Ascending aorta (tissue), 2 donors: ENCODE measurements at regions not wholly inside any gene's neighbourhood (a gene's known extent, or its start where the extent isn't known, plus 50 kb on each side); places are given as distances from the start of the nearest gene placed in this dataset.

Experiments used
- DNase-seq, 2 donors: peaks; one replicate each; pipeline ENCODE4 v3.0.0-alpha.2; 2019; ENCODE audit warnings: low spot score in 2 of 2
- H3K27ac ChIP-seq, 2 donors: fragments of 200-600 bp; sonication (generic); one replicate each; pipeline ENCODE4 v1.5.1; 2016 to 2017; ENCODE audit warnings: mild to moderate bottlenecking in 1 of 2
- H3K27me3 ChIP-seq: fragments of 200-600 bp; sonication (generic); one replicate; pipeline ENCODE4 v1.5.1; 2017
- H3K36me3 ChIP-seq, 2 donors: fragments of 200-600 bp; sonication (generic); one replicate each; pipeline ENCODE4 v1.5.1; 2016
- H3K4me1 ChIP-seq, 2 donors: fragments of 200-600 bp; sonication (generic); one replicate each; pipeline ENCODE4 v1.5.1; 2016 to 2017; ENCODE audit warnings: mild to moderate bottlenecking in 1 of 2
- H3K4me3 ChIP-seq, 2 donors: fragments of 200-600 bp; sonication (generic); one replicate each; pipeline ENCODE4 v1.5.1; 2016 to 2017; ENCODE audit warnings: mild to moderate bottlenecking in 1 of 2
- H3K9me3 ChIP-seq, 2 donors: fragments of 200-600 bp; sonication (generic); one replicate each; pipeline ENCODE4 v1.5.1; 2016
- CTCF ChIP-seq, 3 experiments: fragments of 200-600 bp in 2 of 3; fragments of 450-650 bp in 1 of 3; sonication (generic) in 2 of 3; IDR thresholded peaks; one replicate each; pipeline ENCODE4 v1.5.1; 2016 to 2019; ENCODE audit warnings: antibody characterized with exemption in 3 of 3, mild to moderate bottlenecking in 1 of 3, moderate library complexity in 1 of 3
- intact Hi-C: fragments of 100-400 bp; cut with DNase I; formaldehyde crosslinking; loops from one replicate; pipeline ENCODE4 v1.15.1; 2023

DNA sequence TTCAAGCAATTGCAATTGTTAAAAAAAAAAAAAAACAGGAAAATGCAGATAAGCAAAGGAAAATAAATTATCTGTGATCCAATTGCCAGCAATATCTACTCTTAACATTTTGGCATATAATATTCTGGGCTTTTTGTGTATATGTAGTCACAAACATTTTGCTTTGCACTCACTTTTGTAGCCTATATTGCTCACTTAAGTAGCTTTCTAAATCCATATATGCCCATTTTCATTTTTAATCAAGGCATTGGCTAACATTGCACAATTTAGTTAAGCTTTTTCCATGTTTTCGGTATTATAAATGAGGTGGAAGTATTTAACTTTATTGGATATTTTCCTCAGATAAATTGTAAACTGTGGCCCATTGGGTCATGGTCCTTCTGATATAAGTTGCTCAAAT lies 466.3 kb upstream of the ATP2B1 start:
- Histone ChIP-seq H3K27ac (no peak overlapping the region), H3K4me1 (no peaks in the 10 kb centered on the region), H3K27me3 (no peaks in the 10 kb centered on the region), H3K4me3 (no peak overlapping the region), H3K9me3 (no peaks in the 10 kb centered on the region), H3K36me3 (no peaks in the 10 kb centered on the region)
- intact Hi-C loops: no loop called here
- no peak for TF ChIP-seq CTCF (IDR thresholded peaks at IDR 0.05)
- DNase-seq: no peak

DNA sequence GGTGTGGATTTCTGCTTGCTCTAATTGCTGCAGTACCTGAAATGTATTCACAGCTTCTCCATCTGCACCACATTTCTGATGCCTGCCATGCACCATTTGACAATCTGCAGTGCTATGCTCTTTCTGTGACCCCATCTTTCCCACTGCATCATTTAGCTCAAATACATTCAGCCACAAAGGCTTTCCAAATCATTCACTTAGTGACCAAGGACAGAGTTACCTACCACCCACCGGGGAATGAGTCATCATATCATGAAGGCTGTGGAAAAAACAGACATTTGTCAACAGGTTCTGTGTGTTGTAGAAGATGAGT lies 465.5 kb upstream of the ATP2B1 start:
- Histone ChIP-seq H3K36me3 (no peaks in the 10 kb centered on the region), H3K27me3 (no peaks in the 10 kb centered on the region), H3K4me3 (no peak overlapping the region), H3K27ac (no peak overlapping the region), H3K4me1 (no peaks in the 10 kb centered on the region), H3K9me3 (no peaks in the 10 kb centered on the region)
- TF ChIP-seq CTCF (IDR thresholded peaks at IDR 0.05): no peak
- intact Hi-C loops: no loop called here
- no peak for DNase-seq

GRCh38 chr12:90173499-90174197 lies 465.0 kb upstream of the ATP2B1 start:
- Histone ChIP-seq H3K36me3 (no peaks in the 10 kb centered on the region), H3K9me3 (no peaks in the 10 kb centered on the region), H3K4me3 (no peak overlapping the region), H3K4me1 (no peaks in the 10 kb centered on the region), H3K27me3 (no peaks in the 10 kb centered on the region), H3K27ac (no peak overlapping the region)
- intact Hi-C loops: no loop called here
- DNase-seq: no peak
- no peak for TF ChIP-seq CTCF (IDR thresholded peaks at IDR 0.05)

DNA sequence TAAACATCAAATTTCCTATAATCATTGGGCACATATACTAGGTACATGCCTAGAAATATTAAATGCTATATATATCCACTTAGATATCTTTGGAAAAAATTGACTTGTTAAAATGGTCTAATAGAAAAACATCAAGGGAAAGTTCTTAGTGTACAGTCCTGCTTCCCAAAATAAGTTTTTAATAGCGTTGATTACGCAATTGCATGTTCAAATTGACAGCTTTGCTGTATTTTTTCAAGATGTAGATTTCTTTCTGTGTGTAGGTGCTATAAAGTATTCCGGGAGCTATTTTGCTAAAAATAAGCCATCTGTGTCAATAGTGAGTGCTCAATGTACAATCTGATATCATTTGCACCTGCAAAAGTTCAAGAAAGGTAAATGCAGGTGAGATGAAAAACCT lies 463.9 kb upstream of the ATP2B1 start:
- DNase-seq: no peak
- H3K36me3 ChIP-seq: no peaks in the 10 kb centered on the region
- no peaks in the 10 kb centered on the region for H3K4me1 ChIP-seq
- no peaks in the 10 kb centered on the region for H3K9me3 ChIP-seq
- intact Hi-C loops: no loop called here
- no peak for TF ChIP-seq CTCF (IDR thresholded peaks at IDR 0.05)
- H3K4me3 ChIP-seq: no peak overlapping the region
- H3K27me3 ChIP-seq: no peaks in the 10 kb centered on the region
- no peak overlapping the region for H3K27ac ChIP-seq

DNA sequence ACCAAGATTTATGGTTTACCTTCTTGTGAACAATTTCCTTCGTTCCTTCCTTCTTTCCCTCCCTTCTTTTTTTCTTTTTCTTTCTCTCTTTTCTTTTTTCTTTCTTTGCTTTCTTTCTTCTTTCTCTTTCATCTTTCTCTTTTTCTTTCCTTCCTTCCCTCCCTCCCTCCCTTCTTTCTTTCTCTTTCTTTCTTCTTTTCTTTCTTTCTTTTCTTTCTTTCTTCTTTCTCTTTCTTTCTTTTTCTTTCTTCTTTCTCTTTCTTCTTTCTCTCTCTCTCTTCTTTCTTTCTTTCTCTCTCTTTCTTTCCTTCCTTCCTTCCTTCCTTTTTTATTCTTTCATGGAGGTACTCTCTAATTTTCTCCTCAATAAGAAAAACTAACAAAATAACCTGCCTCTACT lies 462.1 kb upstream of the ATP2B1 start:
- H3K9me3 ChIP-seq: no peaks in the 10 kb centered on the region
- H3K4me1 ChIP-seq: no peaks in the 10 kb centered on the region
- H3K4me3 ChIP-seq: no peak overlapping the region
- no peak for DNase-seq
- H3K36me3 ChIP-seq: no peaks in the 10 kb centered on the region
- TF ChIP-seq CTCF (IDR thresholded peaks at IDR 0.05): no peak
- H3K27me3 ChIP-seq: no peaks in the 10 kb centered on the region
- no peak overlapping the region for H3K27ac ChIP-seq
- intact Hi-C loops: no loop called here
